Mesenchymal stem cell (in vitro differentiated cells and primary cell): ENCODE measurements at regions not wholly inside any gene's neighbourhood (a gene's known extent, or its start where the extent isn't known, plus 50 kb on each side); places are given as distances from the start of the nearest gene placed in this dataset.

Source experiments
- DNase-seq: peaks from one replicate; pipeline ENCODE4 v3.0.0-alpha.2; 2013
- H2AFZ ChIP-seq: one replicate; pipeline ENCODE4 v1.6.1; 2013; ENCODE audit warnings: low read depth, mild to moderate bottlenecking, control low read depth, inconsistent platforms, low read length, moderate library complexity
- H2AK5ac ChIP-seq: 2 replicates; pipeline ENCODE4 v1.6.1; 2013; ENCODE audit warnings: low read length, moderate library complexity, mild to moderate bottlenecking, inconsistent platforms; ENCODE audit not compliant: severe bottlenecking
- H2BK120ac ChIP-seq: one replicate; pipeline ENCODE4 v1.6.1; 2013; ENCODE audit warnings: low read depth, mild to moderate bottlenecking, inconsistent platforms, low read length, moderate library complexity
- H2BK12ac ChIP-seq, 2 experiments: one replicate each; pipeline ENCODE4 v1.6.1; 2013; ENCODE audit warnings: inconsistent platforms in 2 of 2, low read length in 2 of 2, mild to moderate bottlenecking in 2 of 2, moderate library complexity in 2 of 2, control low read depth in 1 of 2
- H2BK15ac ChIP-seq: one replicate; pipeline ENCODE4 v1.6.1; 2013; ENCODE audit warnings: mild to moderate bottlenecking, low read depth, inconsistent platforms; ENCODE audit not compliant: poor library complexity, severe bottlenecking
- H2BK5ac ChIP-seq: 2 replicates; pipeline ENCODE4 v1.6.1; 2013; ENCODE audit warnings: low read depth, mild to moderate bottlenecking, low read length, control low read depth, inconsistent platforms; ENCODE audit not compliant: poor library complexity, severe bottlenecking
- H3K14ac ChIP-seq, 2 experiments: one replicate each; pipeline ENCODE4 v1.6.1; 2013; ENCODE audit warnings: inconsistent platforms in 2 of 2, low read length in 2 of 2, control low read depth in 1 of 2, mild to moderate bottlenecking in 1 of 2, moderate library complexity in 1 of 2
- H3K18ac ChIP-seq, 2 experiments: one replicate each; pipeline ENCODE4 v1.6.1; 2013; ENCODE audit warnings: inconsistent platforms in 2 of 2, low read length in 2 of 2, control low read depth in 1 of 2, low read depth in 1 of 2, mild to moderate bottlenecking in 1 of 2
- H3K23ac ChIP-seq, 2 experiments: one replicate each; pipeline ENCODE4 v1.6.1; 2013; ENCODE audit warnings: inconsistent platforms in 2 of 2, low read length in 2 of 2, mild to moderate bottlenecking in 2 of 2, moderate library complexity in 2 of 2, control low read depth in 1 of 2
- H3K27ac ChIP-seq: 2 replicates; pipeline ENCODE4 v1.5.1; 2013; ENCODE audit warnings: mild to moderate bottlenecking, moderate library complexity, low read length, control low read depth, inconsistent platforms; ENCODE audit not compliant: poor library complexity, severe bottlenecking
- H3K27me3 ChIP-seq, 2 experiments: 2 replicates each; pipeline versions ENCODE4 v1.6.1 to v1.7.0; 2013; ENCODE audit warnings: low read length in 2 of 2, mild to moderate bottlenecking in 2 of 2, moderate library complexity in 2 of 2, control low read depth in 1 of 2, inconsistent platforms in 1 of 2; ENCODE audit not compliant: control insufficient read depth in 1 of 2, insufficient read depth in 1 of 2
- H3K36me3 ChIP-seq, 2 experiments: 2 replicates each; pipeline versions ENCODE4 v1.6.1 to v1.7.0; 2013; ENCODE audit warnings: low read length in 2 of 2, control low read depth in 1 of 2, inconsistent platforms in 1 of 2, low read depth in 1 of 2, mild to moderate bottlenecking in 1 of 2; ENCODE audit not compliant: insufficient read depth in 2 of 2, control insufficient read depth in 1 of 2
- H3K4ac ChIP-seq, 2 experiments: one replicate each; pipeline ENCODE4 v1.6.1; 2013; ENCODE audit warnings: inconsistent platforms in 2 of 2, low read length in 2 of 2, mild to moderate bottlenecking in 2 of 2, moderate library complexity in 2 of 2, control low read depth in 1 of 2, low read depth in 1 of 2
- H3K4me1 ChIP-seq: 2 replicates; pipeline ENCODE4 v1.6.1; 2013; ENCODE audit warnings: low read depth, low read length, control low read depth; ENCODE audit not compliant: control insufficient read depth, insufficient read depth
- H3K4me2 ChIP-seq: 2 replicates; pipeline ENCODE4 v1.6.1; 2013; ENCODE audit warnings: low read length, mild to moderate bottlenecking, inconsistent platforms; ENCODE audit not compliant: poor library complexity, severe bottlenecking
- H3K4me3 ChIP-seq, 2 experiments: 2 replicates each; pipeline versions ENCODE4 v1.5.1 to v1.7.0; 2013; ENCODE audit warnings: low read length in 2 of 2, mild to moderate bottlenecking in 2 of 2, control low read depth in 1 of 2, low read depth in 1 of 2; ENCODE audit not compliant: insufficient read depth in 1 of 2
- H3K79me1 ChIP-seq: replicated peaks from 2 replicates; pipeline ENCODE4 v1.6.1; 2013; ENCODE audit warnings: mild to moderate bottlenecking, control low read depth, low read length, inconsistent platforms; ENCODE audit not compliant: poor library complexity, severe bottlenecking
- H3K9ac ChIP-seq: 2 replicates; pipeline ENCODE4 v1.7.0; 2013; ENCODE audit warnings: mild to moderate bottlenecking, low read length, moderate library complexity
- H3K9me3 ChIP-seq: 2 replicates; pipeline ENCODE4 v1.7.0; 2013; ENCODE audit warnings: mild to moderate bottlenecking, low read length; ENCODE audit not compliant: control insufficient read depth
- H4K8ac ChIP-seq: one replicate; pipeline ENCODE4 v1.6.1; 2013; ENCODE audit warnings: inconsistent platforms, mild to moderate bottlenecking, low read length, moderate library complexity
- H4K91ac ChIP-seq: one replicate; pipeline ENCODE4 v1.6.1; 2013; ENCODE audit warnings: mild to moderate bottlenecking, low read length, inconsistent platforms
- WGBS: methylation state at CpG from one replicate; pipeline ENCODE4 v1.1.7; 2013; ENCODE audit warnings: mixed read lengths; 5-methylcytosine and 5-hydroxymethylcytosine counted together

- Histone ChIP-seq H3K4ac (no peak overlapping the region), H3K9me3 (peaks cover 15% of the 10 kb centered on the region), H3K36me3 (no peaks in the 10 kb centered on the region), H4K91ac (no peak overlapping the region), H2BK5ac (no peak overlapping the region), H2BK12ac (no peak overlapping the region), H4K8ac (no peak overlapping the region), H3K27me3 (peaks cover 0 to 9% of the 10 kb centered on the region in 2 experiments), H3K4me3 (no peak overlapping the region), H3K23ac (no peak overlapping the region), H2BK15ac (no peak overlapping the region), H2BK120ac (no peak overlapping the region), H3K18ac (no peak overlapping the region), H2AFZ (no peak overlapping the region), H2AK5ac (no peak overlapping the region), H3K27ac (no peak overlapping the region), H3K79me1 (no peaks in the 10 kb centered on the region), H3K4me2 (no peak overlapping the region), H3K4me1 (no peaks in the 10 kb centered on the region), H3K9ac (no peak overlapping the region), H3K14ac (no peak overlapping the region)
- WGBS: 30% methylated on average over 2 of the region's 3 CpGs
- DNase-seq: no peak
These were observed 200.8 kb upstream of the PDE10A start for GRCh38 chr6:165863801-165864200.

- Histone ChIP-seq H3K4ac (no peak overlapping the region), H2AK5ac (no peak overlapping the region), H3K18ac (no peak overlapping the region), H3K9me3 (peaks cover 11% of the 10 kb centered on the region), H4K91ac (no peak overlapping the region), H3K27ac (no peak overlapping the region), H2BK12ac (no peak overlapping the region), H3K23ac (no peak overlapping the region), H4K8ac (no peak overlapping the region), H3K9ac (no peak overlapping the region), H2BK120ac (no peak overlapping the region), H3K79me1 (no peaks in the 10 kb centered on the region), H3K4me1 (no peaks in the 10 kb centered on the region), H2AFZ (no peak overlapping the region), H3K14ac (no peak overlapping the region), H2BK5ac (no peak overlapping the region), H3K4me3 (no peak overlapping the region), H3K4me2 (no peak overlapping the region), H2BK15ac (no peak overlapping the region), H3K27me3 (peaks cover 0 to 9% of the 10 kb centered on the region in 2 experiments), H3K36me3 (no peaks in the 10 kb centered on the region)
- 87% methylated on average over 1 of the region's 4 CpGs for WGBS
- no peak for DNase-seq
These were observed 199.8 kb upstream of the PDE10A start for GRCh38 chr6:165862813-165863212.

GRCh38 chr6:165861226-165861625, 198.2 kb upstream of the PDE10A start:
- Histone ChIP-seq H2AFZ (no peak overlapping the region), H3K9me3 (peaks cover 3% of the 10 kb centered on the region), H3K4ac (no peak overlapping the region), H3K79me1 (no peaks in the 10 kb centered on the region), H3K4me3 (no peak overlapping the region), H2BK12ac (no peak overlapping the region), H3K9ac (no peak overlapping the region), H2AK5ac (no peak overlapping the region), H3K27me3 (peaks cover 3 to 17% of the 10 kb centered on the region in 2 experiments), H3K4me2 (no peak overlapping the region), H2BK5ac (no peak overlapping the region), H3K4me1 (no peaks in the 10 kb centered on the region), H4K8ac (no peak overlapping the region), H3K27ac (no peak overlapping the region), H2BK15ac (no peak overlapping the region), H3K14ac (no peak overlapping the region), H3K36me3 (no peaks in the 10 kb centered on the region), H4K91ac (no peak overlapping the region), H3K18ac (no peak overlapping the region), H2BK120ac (no peak overlapping the region), H3K23ac (no peak overlapping the region)
- 55% methylated on average over 6 of the region's 6 CpGs for WGBS
- DNase-seq: no peak

- Histone ChIP-seq H3K4me2 (no peak overlapping the region), H2AFZ (no peak overlapping the region), H3K4ac (no peak overlapping the region)
These were observed 195.5 kb upstream of the PDE10A start for GRCh38 chr6:165858586-165858985.

More at GRCh38 chr6:165858586-165858985, 195.5 kb upstream of the PDE10A start:
- Histone ChIP-seq H2BK12ac (no peak overlapping the region), H2BK120ac (no peak overlapping the region), H3K36me3 (no peaks in the 10 kb centered on the region), H3K79me1 (no peaks in the 10 kb centered on the region), H4K91ac (no peak overlapping the region), H3K9me3 (no peaks in the 10 kb centered on the region), H2BK15ac (no peak overlapping the region), H3K14ac (no peak overlapping the region), H3K4me1 (peaks cover 10% of the 10 kb centered on the region), H3K27me3 (peaks cover 27 to 37% of the 10 kb centered on the region in 2 experiments), H3K9ac (peak overlapping the region; percentile 15), H3K23ac (no peak overlapping the region), H2BK5ac (no peak overlapping the region), H2AK5ac (no peak overlapping the region), H3K18ac (no peak overlapping the region), H3K27ac (no peak overlapping the region), H4K8ac (no peak overlapping the region), H3K4me3 (no peak overlapping the region)
- 0% methylated on average over 1 of the region's 1 CpG for WGBS
- DNase-seq: peak; percentile 16
